ENCODE measurements at regions not wholly inside any gene's neighbourhood (a gene's known extent, or its start where the extent isn't known, plus 50 kb on each side); places are given as distances from the start of the nearest gene placed in this dataset.
"Not testable (repeated sequence)": the region's sequence is repeated elsewhere in the genome, so short reads cannot be mapped to it uniquely, and the experiment has no call there.

DNA sequence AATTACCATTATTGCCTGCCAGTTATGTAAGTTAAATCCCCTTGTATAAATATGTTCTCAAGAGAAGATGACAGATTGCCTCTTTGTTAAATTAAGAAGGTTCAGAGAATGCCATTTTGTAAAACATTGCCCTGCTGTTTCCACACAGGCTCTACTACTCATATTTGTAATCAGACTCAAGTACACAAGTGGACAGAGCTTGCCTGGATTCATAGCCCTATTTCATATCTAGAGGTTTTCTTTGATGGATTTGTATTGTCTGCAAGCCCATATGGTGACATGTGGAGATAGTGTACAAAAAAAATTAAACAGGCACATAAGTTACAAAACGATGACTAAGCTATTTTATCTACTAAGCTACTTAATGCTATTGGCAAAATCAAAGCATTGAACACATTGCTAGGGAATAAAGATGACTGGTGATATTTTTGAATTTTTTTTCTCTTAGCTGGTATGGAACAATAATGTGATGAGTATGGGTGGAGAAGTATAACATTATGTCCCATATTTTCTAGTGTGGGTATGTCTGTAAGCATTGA lies 1286.6 kb upstream of the ALCAM start:
- no peaks in the 10 kb centered on the region for H3K4me1 Mint-ChIP-seq
- H3K36me3 Mint-ChIP-seq = no peaks in the 10 kb centered on the region
- H3K27me3 Mint-ChIP-seq = no peaks in the 10 kb centered on the region
- no peak for DNase-seq
- H3K4me3 Mint-ChIP-seq = no peak overlapping the region
- H3K9me3 Mint-ChIP-seq = no peaks in the 10 kb centered on the region
- CTCF ChIA-PET = no interaction called here
- H3K27ac Mint-ChIP-seq = no peak overlapping the region

DNA sequence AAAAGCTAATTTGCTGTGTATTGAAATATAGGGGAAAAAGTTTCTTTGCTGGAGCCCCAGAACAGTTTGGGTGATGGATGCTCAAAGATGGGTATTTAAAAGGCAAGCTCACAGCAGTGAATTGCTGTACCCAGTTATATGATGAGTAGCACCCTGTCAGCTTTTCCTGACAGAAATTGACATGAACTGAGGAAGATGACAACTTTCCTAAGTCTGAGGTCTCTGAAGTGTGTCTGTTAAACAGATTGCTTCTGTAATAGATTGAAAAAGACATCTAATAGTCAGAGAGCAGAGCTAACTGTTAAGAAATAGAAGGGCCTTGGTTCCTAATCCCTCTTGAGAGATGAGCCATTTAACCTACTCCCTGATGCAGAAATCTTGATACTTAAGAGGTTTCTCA lies 1278.0 kb upstream of the ALCAM start:
- Mint-ChIP-seq H3K4me1 (no peaks in the 10 kb centered on the region), H3K27me3 (no peaks in the 10 kb centered on the region), H3K36me3 (no peaks in the 10 kb centered on the region), H3K9me3 (peaks cover 8% of the 10 kb centered on the region), H3K4me3 (no peak overlapping the region), H3K27ac (no peak overlapping the region)
- no peak for DNase-seq
- CTCF ChIA-PET = no interaction called here

GRCh38 chr3:104089987-104090386 lies 1276.7 kb upstream of the ALCAM start:
- H3K27me3 Mint-ChIP-seq, H3K36me3 Mint-ChIP-seq, H3K27ac Mint-ChIP-seq, H3K4me3 Mint-ChIP-seq, CTCF ChIA-PET, H3K4me1 Mint-ChIP-seq, H3K9me3 Mint-ChIP-seq, DNase-seq: not testable (repeated sequence)

DNA sequence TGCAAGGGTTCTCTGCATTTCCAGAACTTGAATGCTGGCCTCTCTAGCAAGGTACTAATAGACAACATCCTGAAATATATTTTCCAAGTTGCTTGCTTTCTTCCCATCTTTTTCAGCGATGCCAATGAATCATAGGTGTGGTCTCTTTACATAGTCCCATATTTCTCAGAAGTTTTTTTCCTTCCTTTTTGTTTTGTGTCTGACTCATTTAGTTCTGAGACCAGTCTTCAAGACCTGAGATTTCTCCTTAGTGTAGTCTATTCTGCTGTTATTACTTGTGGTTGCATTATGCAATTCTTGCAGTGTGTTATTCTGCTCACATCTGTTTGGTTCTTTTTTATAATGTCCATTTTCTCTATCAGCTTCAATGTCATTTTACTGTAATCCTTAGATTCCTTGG lies 1265.0 kb upstream of the ALCAM start:
- Mint-ChIP-seq H3K9me3 (peaks cover 2% of the 10 kb centered on the region), H3K4me3 (no peak overlapping the region), H3K36me3 (no peaks in the 10 kb centered on the region), H3K27me3 (no peaks in the 10 kb centered on the region), H3K4me1 (no peaks in the 10 kb centered on the region), H3K27ac (no peak overlapping the region)
- no peak for DNase-seq
- CTCF ChIA-PET = no interaction called here

GRCh38 chr3:104102386-104102785 lies 1264.3 kb upstream of the ALCAM start:
- Mint-ChIP-seq H3K9me3 (peaks cover 2% of the 10 kb centered on the region), H3K27me3 (no peaks in the 10 kb centered on the region), H3K4me1 (no peaks in the 10 kb centered on the region), H3K27ac (no peak overlapping the region), H3K4me3 (no peak overlapping the region), H3K36me3 (no peaks in the 10 kb centered on the region)
- DNase-seq = no peak
- CTCF ChIA-PET = no interaction called here

DNA sequence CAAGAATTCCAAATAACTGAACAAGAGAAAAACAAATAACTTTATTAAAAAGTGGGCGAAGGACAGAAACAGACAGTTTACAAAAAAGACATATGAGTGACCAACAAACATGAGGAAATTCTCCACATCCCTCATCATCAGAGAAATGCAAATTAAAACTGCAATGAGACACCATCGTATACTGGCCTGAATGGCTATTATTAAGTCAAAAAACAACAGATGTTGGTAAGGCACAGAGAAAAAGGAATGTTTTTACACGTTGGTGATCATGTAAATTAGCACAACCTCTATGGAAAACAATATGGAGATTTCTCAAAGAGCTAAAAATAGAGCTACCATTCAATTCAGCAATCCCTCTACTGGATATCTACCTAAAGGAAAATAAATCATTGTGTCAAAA lies 1260.4 kb upstream of the ALCAM start:
- no peaks in the 10 kb centered on the region for H3K36me3 Mint-ChIP-seq
- CTCF ChIA-PET = no interaction called here
- no peaks in the 10 kb centered on the region for H3K9me3 Mint-ChIP-seq

DNA sequence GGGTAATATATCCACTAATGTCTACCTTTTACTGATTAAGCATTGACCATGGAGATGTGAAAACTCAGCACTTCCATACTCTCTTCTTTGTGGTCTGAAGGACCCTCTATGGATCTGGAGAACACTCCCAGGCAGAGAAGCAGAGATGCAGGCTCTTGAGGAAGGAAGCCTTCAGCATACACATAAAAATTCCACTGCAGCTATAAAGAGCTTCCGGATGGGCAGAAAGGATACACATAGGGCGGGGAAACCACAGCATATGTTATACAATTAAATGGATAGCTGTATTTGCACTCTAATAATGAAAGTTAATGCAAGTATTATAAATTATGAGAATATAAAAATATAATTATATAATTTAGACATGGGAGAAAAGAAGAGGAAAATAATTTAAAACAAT lies 1258.2 kb upstream of the ALCAM start:
- Mint-ChIP-seq H3K27me3 (no peaks in the 10 kb centered on the region), H3K4me3 (no peak overlapping the region), H3K4me1 (no peaks in the 10 kb centered on the region), H3K9me3 (peaks cover 2% of the 10 kb centered on the region), H3K27ac (no peak overlapping the region), H3K36me3 (no peaks in the 10 kb centered on the region)
- no peak for DNase-seq
- CTCF ChIA-PET = no interaction called here

More for the DNA sequence above, 1260.4 kb upstream of the ALCAM start:
- Mint-ChIP-seq H3K4me1 (no peaks in the 10 kb centered on the region), H3K27ac (no peak overlapping the region), H3K4me3 (no peak overlapping the region), H3K27me3 (no peaks in the 10 kb centered on the region)
- no peak for DNase-seq

DNA sequence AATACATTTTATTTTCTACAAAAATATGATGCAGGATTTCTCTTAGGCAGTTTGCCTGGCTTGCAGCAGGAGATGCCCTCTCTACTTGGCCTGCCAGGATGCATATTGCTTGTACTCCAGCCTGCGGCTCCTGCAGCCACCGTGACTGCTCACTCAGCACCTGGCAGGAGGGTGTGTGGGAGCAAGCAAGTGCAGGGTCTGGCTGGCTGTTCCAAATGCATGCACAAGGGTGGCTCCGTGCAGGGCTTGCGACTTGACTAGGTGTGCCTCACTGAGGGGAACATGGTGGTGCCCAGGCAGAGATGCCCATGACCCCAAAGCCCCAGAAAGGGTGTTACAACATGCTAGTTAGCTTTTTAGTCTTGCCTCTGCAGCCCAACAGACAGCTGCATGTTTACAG lies 1240.2 kb upstream of the ALCAM start:
- Mint-ChIP-seq H3K4me1 (no peaks in the 10 kb centered on the region), H3K4me3 (no peak overlapping the region), H3K27ac (no peak overlapping the region), H3K27me3 (no peaks in the 10 kb centered on the region), H3K9me3 (peaks cover 5% of the 10 kb centered on the region), H3K36me3 (no peaks in the 10 kb centered on the region)
- CTCF ChIA-PET = no interaction called here
- DNase-seq = no peak

- no peak overlapping the region for H3K4me3 Mint-ChIP-seq
Observed at GRCh38 chr3:104126864-104127553, 1239.7 kb upstream of the ALCAM start.

DNA sequence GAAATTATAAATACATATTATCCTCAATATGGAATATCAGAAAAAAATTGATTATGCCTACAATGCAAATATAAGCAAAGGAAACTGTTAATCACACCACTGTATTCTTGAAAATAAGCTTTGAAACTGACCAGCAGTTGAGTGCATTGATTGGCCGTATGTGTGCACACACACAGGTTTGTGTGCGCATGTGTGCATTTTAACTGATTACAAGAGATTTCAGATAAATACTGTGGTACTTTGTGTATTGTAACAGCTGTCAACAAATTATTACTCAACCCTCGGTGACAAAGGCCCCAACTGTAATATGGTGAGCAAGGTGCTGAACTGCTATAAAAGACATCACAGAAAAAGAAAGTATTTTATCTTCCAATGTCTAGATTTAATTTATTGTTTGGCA lies 1238.9 kb upstream of the ALCAM start:
- Mint-ChIP-seq H3K36me3 (no peaks in the 10 kb centered on the region), H3K4me3 (no peak overlapping the region), H3K27ac (no peak overlapping the region), H3K27me3 (no peaks in the 10 kb centered on the region), H3K4me1 (no peaks in the 10 kb centered on the region), H3K9me3 (peaks cover 5% of the 10 kb centered on the region)
- CTCF ChIA-PET = no interaction called here
- no peak for DNase-seq

More at GRCh38 chr3:104126864-104127553, 1239.7 kb upstream of the ALCAM start:
- CTCF ChIA-PET = no interaction called here
- no peak for DNase-seq
- no peaks in the 10 kb centered on the region for H3K36me3 Mint-ChIP-seq
- no peaks in the 10 kb centered on the region for H3K4me1 Mint-ChIP-seq
- H3K9me3 Mint-ChIP-seq = peaks cover 5% of the 10 kb centered on the region
- H3K27ac Mint-ChIP-seq = no peak overlapping the region
- no peaks in the 10 kb centered on the region for H3K27me3 Mint-ChIP-seq

- no peaks in the 10 kb centered on the region for H3K27me3 Mint-ChIP-seq
- CTCF ChIA-PET = no interaction called here
Observed at GRCh38 chr3:104132566-104133403, 1233.9 kb upstream of the ALCAM start.

GRCh38 chr3:104133630-104134029 lies 1233.1 kb upstream of the ALCAM start:
- CTCF ChIA-PET = no interaction called here
- no peak overlapping the region for H3K27ac Mint-ChIP-seq
- no peaks in the 10 kb centered on the region for H3K36me3 Mint-ChIP-seq
- H3K4me3 Mint-ChIP-seq = no peak overlapping the region
- H3K4me1 Mint-ChIP-seq = no peaks in the 10 kb centered on the region
- H3K9me3 Mint-ChIP-seq = peaks cover 5% of the 10 kb centered on the region
- DNase-seq = no peak
- H3K27me3 Mint-ChIP-seq = no peaks in the 10 kb centered on the region

More at GRCh38 chr3:104132566-104133403, 1233.9 kb upstream of the ALCAM start:
- no peak for DNase-seq
- H3K4me1 Mint-ChIP-seq = no peaks in the 10 kb centered on the region
- H3K36me3 Mint-ChIP-seq = no peaks in the 10 kb centered on the region
- peaks cover 5% of the 10 kb centered on the region for H3K9me3 Mint-ChIP-seq
- H3K4me3 Mint-ChIP-seq = no peak overlapping the region
- H3K27ac Mint-ChIP-seq = no peak overlapping the region

GRCh38 chr3:104137116-104137515 lies 1229.6 kb upstream of the ALCAM start:
- Mint-ChIP-seq H3K27me3 (no peaks in the 10 kb centered on the region), H3K4me3 (no peak overlapping the region), H3K27ac (no peak overlapping the region), H3K36me3 (no peaks in the 10 kb centered on the region), H3K4me1 (no peaks in the 10 kb centered on the region), H3K9me3 (no peaks in the 10 kb centered on the region)
- CTCF ChIA-PET = no interaction called here
- no peak for DNase-seq

DNA sequence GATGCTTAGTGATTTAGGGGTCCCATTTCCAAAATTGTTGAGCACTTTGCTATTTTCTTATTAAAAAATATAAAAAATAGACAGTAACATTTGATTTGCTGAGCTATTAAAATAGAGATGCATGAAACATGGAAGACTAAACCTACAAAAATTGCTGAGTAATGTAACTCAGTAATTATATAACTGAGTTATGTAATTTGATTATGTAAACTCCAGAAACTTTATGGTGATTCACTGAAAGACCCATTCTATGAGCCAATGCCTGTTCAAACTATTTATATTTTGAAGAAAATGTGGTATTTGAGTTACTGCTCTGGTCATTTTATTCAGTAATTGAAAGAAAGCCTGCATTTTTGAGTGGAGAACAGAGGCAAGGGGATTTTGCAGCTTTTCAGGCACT lies 1221.5 kb upstream of the ALCAM start:
- CTCF ChIA-PET = no interaction called here
- no peaks in the 10 kb centered on the region for H3K36me3 Mint-ChIP-seq
- no peaks in the 10 kb centered on the region for H3K27me3 Mint-ChIP-seq
- no peaks in the 10 kb centered on the region for H3K9me3 Mint-ChIP-seq
- no peaks in the 10 kb centered on the region for H3K4me1 Mint-ChIP-seq
- H3K4me3 Mint-ChIP-seq = no peak overlapping the region
- DNase-seq = no peak
- no peak overlapping the region for H3K27ac Mint-ChIP-seq

GRCh38 chr3:104149154-104149553 lies 1217.6 kb upstream of the ALCAM start:
- no peak overlapping the region for H3K27ac Mint-ChIP-seq
- no peaks in the 10 kb centered on the region for H3K36me3 Mint-ChIP-seq
- H3K27me3 Mint-ChIP-seq = no peaks in the 10 kb centered on the region
- H3K9me3 Mint-ChIP-seq = no peaks in the 10 kb centered on the region
- no peak overlapping the region for H3K4me3 Mint-ChIP-seq
- no peak for DNase-seq
- CTCF ChIA-PET = no interaction called here
- no peaks in the 10 kb centered on the region for H3K4me1 Mint-ChIP-seq

Measured in activated naive CD4-positive, alpha-beta T cell treated with anti-CD3 and anti-CD28 coated beads, Interleukin-2, amount 10 ng/mL, durations not matched to agents 7 days and 5 days (primary cell).